Neuronal stem cell (in vitro differentiated cells): ENCODE measurements at regions not wholly inside any gene's neighbourhood (a gene's known extent, or its start where the extent isn't known, plus 50 kb on each side); places are given as distances from the start of the nearest gene placed in this dataset.

Source experiments
- DNase-seq: peaks from one replicate; pipeline ENCODE4 v3.0.0-alpha.2; 2013; ENCODE audit warnings: low spot score
- H2AFZ ChIP-seq: one replicate; pipeline ENCODE4 v1.6.1; 2013; ENCODE audit warnings: mild to moderate bottlenecking, low read length, inconsistent platforms
- H2AK5ac ChIP-seq: 2 replicates; pipeline ENCODE4 v1.6.1; 2013; ENCODE audit warnings: low read depth, mild to moderate bottlenecking, inconsistent platforms, low read length, moderate library complexity, mixed read lengths
- H2BK120ac ChIP-seq: 2 replicates; pipeline ENCODE4 v1.6.1; 2013; ENCODE audit warnings: low read depth, mild to moderate bottlenecking, inconsistent platforms, low read length, moderate library complexity, mixed read lengths
- H2BK12ac ChIP-seq: one replicate; pipeline ENCODE4 v1.6.1; 2013; ENCODE audit warnings: low read length, inconsistent platforms
- H2BK15ac ChIP-seq: 2 replicates; pipeline ENCODE4 v1.6.1; 2013; ENCODE audit warnings: mild to moderate bottlenecking, low read length, inconsistent platforms, mixed read lengths
- H2BK5ac ChIP-seq: one replicate; pipeline ENCODE4 v1.6.1; 2013; ENCODE audit warnings: inconsistent platforms, mild to moderate bottlenecking, low read length, moderate library complexity
- H3K14ac ChIP-seq: one replicate; pipeline ENCODE4 v1.6.1; 2013; ENCODE audit warnings: low read length, inconsistent platforms
- H3K18ac ChIP-seq: 2 replicates; pipeline ENCODE4 v1.6.1; 2013; ENCODE audit warnings: low read length, inconsistent platforms
- H3K23ac ChIP-seq: 2 replicates; pipeline ENCODE4 v1.6.1; 2013; ENCODE audit warnings: low read depth, mild to moderate bottlenecking, mixed read lengths, low read length, inconsistent platforms; ENCODE audit not compliant: poor library complexity
- H3K27ac ChIP-seq: replicated peaks from 3 replicates; pipeline ENCODE4 v1.5.1; 2013; ENCODE audit warnings: low read length, inconsistent platforms
- H3K27me3 ChIP-seq, 3 experiments: 2 replicates each; pipeline ENCODE4 v1.6.1; 2013; ENCODE audit warnings: low read length in 3 of 3, mild to moderate bottlenecking in 2 of 3, inconsistent platforms in 1 of 3, low read depth in 1 of 3, mixed read lengths in 1 of 3, moderate library complexity in 1 of 3; ENCODE audit not compliant: control insufficient read depth in 3 of 3, insufficient read depth in 3 of 3
- H3K36me3 ChIP-seq, 2 donors: replicated peaks in 1 of 2; 2 replicates each; pipeline ENCODE4 v1.6.1; 2013; ENCODE audit warnings: low read length in 2 of 2; ENCODE audit not compliant: control insufficient read depth in 2 of 2, insufficient read depth in 2 of 2
- H3K4ac ChIP-seq: 2 replicates; pipeline ENCODE4 v1.6.1; 2013; ENCODE audit warnings: inconsistent platforms, mild to moderate bottlenecking, low read length, moderate library complexity
- H3K4me1 ChIP-seq, 2 donors: 1 replicate in 1 of 2; 2 replicates in 1 of 2; pipeline ENCODE4 v1.6.1; 2013; ENCODE audit warnings: low read length in 2 of 2, low read depth in 1 of 2; ENCODE audit not compliant: control insufficient read depth in 2 of 2, insufficient read depth in 1 of 2
- H3K4me2 ChIP-seq: one replicate; pipeline ENCODE4 v1.6.1; 2013; ENCODE audit warnings: mild to moderate bottlenecking, low read length, inconsistent platforms; ENCODE audit not compliant: insufficient read depth, poor library complexity, severe bottlenecking
- H3K4me3 ChIP-seq, 2 donors: 2 replicates each; pipeline ENCODE4 v1.5.1; 2013; ENCODE audit warnings: low read length in 2 of 2, mild to moderate bottlenecking in 2 of 2, inconsistent platforms in 1 of 2, moderate library complexity in 1 of 2
- H3K79me1 ChIP-seq: one replicate; pipeline ENCODE4 v1.6.1; 2013; ENCODE audit warnings: low read depth, mild to moderate bottlenecking, inconsistent platforms, low read length, moderate library complexity
- H3K9ac ChIP-seq: one replicate; pipeline ENCODE4 v1.6.1; 2013; ENCODE audit warnings: mild to moderate bottlenecking, low read depth, low read length, inconsistent platforms; ENCODE audit not compliant: poor library complexity
- H3K9me3 ChIP-seq, 2 donors: replicated peaks in 1 of 2; 2 replicates each; pipeline versions ENCODE3 to v1.6.1; 2013; ENCODE audit warnings: low read length in 2 of 2, mild to moderate bottlenecking in 2 of 2, inconsistent platforms in 1 of 2, low read depth in 1 of 2, mixed read lengths in 1 of 2, moderate library complexity in 1 of 2; ENCODE audit not compliant: control insufficient read depth in 2 of 2, insufficient read depth in 1 of 2
- H4K8ac ChIP-seq: one replicate; pipeline ENCODE4 v1.6.1; 2013; ENCODE audit warnings: low read depth, mild to moderate bottlenecking, inconsistent platforms, low read length, moderate library complexity
- H4K91ac ChIP-seq: one replicate; pipeline ENCODE4 v1.6.1; 2013; ENCODE audit warnings: low read length, low read depth, mild to moderate bottlenecking, inconsistent platforms; ENCODE audit not compliant: poor library complexity
- WGBS, 2 donors: extraction: QIAGEN DNeasy Blood & Tissue Kit; methylation state at CpG; one replicate each; pipeline ENCODE4 v1.1.7; 2013; ENCODE audit warnings: missing lambda C conversion rate in 2 of 2, mixed read lengths in 1 of 2; ENCODE audit not compliant: insufficient read length in 2 of 2, insufficient replicate concordance in 1 of 2; ENCODE audit errors: extremely low coverage in 2 of 2; 5-methylcytosine and 5-hydroxymethylcytosine counted together

DNA sequence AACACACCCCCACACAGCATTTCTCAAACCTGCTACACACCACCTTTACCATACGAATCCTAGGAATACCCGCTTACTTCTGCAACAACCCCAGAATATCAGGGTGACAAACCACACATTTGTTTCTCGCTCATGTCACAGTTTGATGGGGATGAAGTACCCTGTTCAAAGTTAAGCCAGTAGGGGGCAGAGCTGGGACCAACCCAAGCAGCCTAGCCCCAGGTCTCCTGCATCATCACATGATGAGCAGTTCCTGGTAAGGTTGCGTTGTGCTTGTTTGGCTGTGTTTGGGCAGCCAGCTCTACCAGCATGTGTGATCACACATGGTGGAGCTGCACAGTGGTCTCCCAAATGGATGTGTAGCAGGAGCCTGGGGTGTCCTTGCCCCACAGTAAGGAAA is 103.6 kb upstream of the C16orf82 start:
- H3K14ac ChIP-seq: no peak overlapping the region
- H3K23ac ChIP-seq: no peak overlapping the region
- H3K27me3 ChIP-seq: no peaks in the 10 kb centered on the region
- no peaks in the 10 kb centered on the region for H3K79me1 ChIP-seq
- H2AFZ ChIP-seq: no peak overlapping the region
- H3K9ac ChIP-seq: no peak overlapping the region
- H2BK120ac ChIP-seq: no peak overlapping the region
- peaks cover 0 to 1% of the 10 kb centered on the region in 2 donors for H3K4me1 ChIP-seq
- H4K91ac ChIP-seq: no peak overlapping the region
- no peak overlapping the region for H2BK15ac ChIP-seq
- no peak overlapping the region for H3K4ac ChIP-seq
- no peaks in the 10 kb centered on the region for H3K9me3 ChIP-seq
- DNase-seq: no peak
- WGBS, 2 donors: no CpG with 5 or more reads among the region's 4 CpGs
- no peak overlapping the region for H2BK12ac ChIP-seq
- H4K8ac ChIP-seq: no peak overlapping the region
- H2BK5ac ChIP-seq: no peak overlapping the region
- no peak overlapping the region for H3K4me3 ChIP-seq
- H2AK5ac ChIP-seq: no peak overlapping the region
- H3K18ac ChIP-seq: no peak overlapping the region
- H3K36me3 ChIP-seq: no peaks in the 10 kb centered on the region
- no peak overlapping the region for H3K27ac ChIP-seq
- H3K4me2 ChIP-seq: no peak overlapping the region

DNA sequence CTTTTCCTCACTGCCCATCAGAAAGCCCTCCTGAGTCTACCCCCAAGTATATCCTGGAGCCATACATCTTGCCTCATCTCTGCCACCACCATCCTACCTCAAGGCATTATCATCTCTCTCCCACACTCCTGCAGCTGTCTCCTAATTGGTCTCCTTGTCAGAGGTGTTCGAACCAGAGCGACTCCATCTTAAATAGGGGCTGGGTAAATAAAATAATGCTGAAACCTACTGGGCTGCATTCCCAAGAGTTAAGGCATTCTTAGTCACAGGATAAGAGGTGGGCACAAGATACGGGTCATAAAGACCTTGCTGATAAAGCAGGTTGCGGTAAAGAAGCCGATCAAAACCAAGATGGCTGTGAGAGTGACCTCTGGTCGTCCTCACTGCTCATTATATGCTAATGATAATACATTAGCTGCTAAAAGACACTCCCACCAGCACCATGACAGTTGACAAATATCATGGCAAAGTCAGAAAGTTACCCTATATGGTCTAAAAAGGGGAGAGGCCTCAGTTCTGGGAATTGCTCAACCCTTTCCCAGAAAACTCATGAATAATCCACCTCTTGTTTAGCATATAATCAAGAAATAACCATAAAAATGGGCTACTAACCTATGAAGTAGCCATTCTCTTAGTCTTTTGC is 97.0 kb upstream of the C16orf82 start:
- WGBS, 2 donors: no CpG with 5 or more reads among the region's 6 CpGs
- Histone ChIP-seq H3K14ac (no peak overlapping the region), H3K4me1 (no peaks in the 10 kb centered on the region), H3K4me2 (no peak overlapping the region), H4K8ac (no peak overlapping the region), H3K27ac (no peak overlapping the region), H4K91ac (no peak overlapping the region), H3K4me3 (no peak overlapping the region), H2BK15ac (no peak overlapping the region), H3K4ac (no peak overlapping the region), H2BK12ac (no peak overlapping the region), H3K9me3 (no peaks in the 10 kb centered on the region), H3K27me3 (no peaks in the 10 kb centered on the region), H2BK5ac (no peak overlapping the region), H3K36me3 (no peaks in the 10 kb centered on the region), H2BK120ac (no peak overlapping the region), H3K18ac (no peak overlapping the region), H3K9ac (no peak overlapping the region), H2AK5ac (no peak overlapping the region), H2AFZ (no peak overlapping the region), H3K23ac (no peak overlapping the region), H3K79me1 (no peaks in the 10 kb centered on the region)
- no peak for DNase-seq

DNA sequence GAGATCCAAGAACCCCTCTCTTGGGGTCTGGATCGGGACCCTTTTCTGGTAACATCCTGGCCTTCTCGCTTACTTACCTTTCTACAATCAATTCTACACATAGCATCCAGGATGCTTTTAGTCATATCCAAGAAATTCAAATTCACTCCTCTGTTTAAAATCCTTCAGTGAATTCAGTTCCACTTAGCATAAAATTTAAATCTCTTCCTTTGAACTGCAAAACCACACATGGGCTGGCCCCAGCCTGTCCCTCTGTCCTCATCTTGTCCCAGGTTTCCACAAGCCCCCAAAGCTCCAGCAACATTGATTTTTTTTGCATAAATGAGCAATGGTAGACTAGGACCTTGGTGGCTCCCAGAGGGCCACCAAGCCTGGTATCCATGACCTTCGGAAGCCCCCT is 96.4 kb upstream of the C16orf82 start:
- H3K79me1 ChIP-seq: no peaks in the 10 kb centered on the region
- H4K91ac ChIP-seq: no peak overlapping the region
- no peak overlapping the region for H3K23ac ChIP-seq
- H3K4me2 ChIP-seq: no peak overlapping the region
- H3K4me1 ChIP-seq: no peaks in the 10 kb centered on the region
- no peaks in the 10 kb centered on the region for H3K27me3 ChIP-seq
- no peak overlapping the region for H3K4ac ChIP-seq
- no peak overlapping the region for H2BK120ac ChIP-seq
- no peak overlapping the region for H2AK5ac ChIP-seq
- no peak overlapping the region for H3K27ac ChIP-seq
- no peaks in the 10 kb centered on the region for H3K36me3 ChIP-seq
- H3K14ac ChIP-seq: no peak overlapping the region
- no peak overlapping the region for H4K8ac ChIP-seq
- no peak overlapping the region for H2BK12ac ChIP-seq
- no peak overlapping the region for H3K9ac ChIP-seq
- no peak for DNase-seq
- H2AFZ ChIP-seq: no peak overlapping the region
- no CpG with 5 or more reads among the region's 3 CpGs for WGBS, 2 donors
- no peak overlapping the region for H3K18ac ChIP-seq
- no peak overlapping the region for H3K4me3 ChIP-seq
- no peaks in the 10 kb centered on the region for H3K9me3 ChIP-seq
- H2BK5ac ChIP-seq: no peak overlapping the region
- no peak overlapping the region for H2BK15ac ChIP-seq

DNA sequence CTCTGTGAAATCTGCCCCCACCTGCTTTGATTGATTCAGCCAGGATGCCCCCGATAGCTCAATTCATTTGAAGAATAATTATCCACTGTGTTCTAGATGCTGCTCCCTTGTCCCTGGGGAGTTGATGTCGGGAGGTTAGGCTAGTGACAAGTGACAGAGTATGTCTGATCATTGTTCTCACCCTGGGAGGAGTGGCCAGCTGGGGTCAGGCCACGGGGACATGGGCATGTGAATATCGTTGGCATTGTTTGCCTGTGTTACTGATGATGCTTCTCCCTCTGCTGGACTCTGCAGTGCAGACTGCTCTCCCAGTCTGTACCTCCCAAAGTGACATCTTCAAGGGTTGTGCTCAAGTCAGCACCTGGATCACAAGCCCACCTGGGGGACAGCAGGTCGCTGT is 89.9 kb upstream of the C16orf82 start:
- no peak for DNase-seq
- no CpG with 5 or more reads among the region's 5 CpGs for WGBS, 2 donors
- Histone ChIP-seq H2AFZ (no peak overlapping the region), H2BK120ac (no peak overlapping the region), H3K9me3 (no peaks in the 10 kb centered on the region), H3K4me2 (no peak overlapping the region), H3K27ac (no peak overlapping the region), H3K4me1 (peaks cover 0 to 2% of the 10 kb centered on the region in 2 donors), H3K23ac (no peak overlapping the region), H3K4ac (no peak overlapping the region), H3K27me3 (no peaks in the 10 kb centered on the region), H3K18ac (no peak overlapping the region), H2AK5ac (no peak overlapping the region), H3K79me1 (no peaks in the 10 kb centered on the region), H4K8ac (no peak overlapping the region), H2BK5ac (no peak overlapping the region), H3K14ac (no peak overlapping the region), H2BK15ac (no peak overlapping the region), H3K4me3 (no peak overlapping the region), H2BK12ac (no peak overlapping the region), H4K91ac (no peak overlapping the region), H3K36me3 (no peaks in the 10 kb centered on the region), H3K9ac (no peak overlapping the region)
